ENCODE measurements at regions not wholly inside any gene's neighbourhood (a gene's known extent, or its start where the extent isn't known, plus 50 kb on each side); places are given as distances from the start of the nearest gene placed in this dataset.

DNA sequence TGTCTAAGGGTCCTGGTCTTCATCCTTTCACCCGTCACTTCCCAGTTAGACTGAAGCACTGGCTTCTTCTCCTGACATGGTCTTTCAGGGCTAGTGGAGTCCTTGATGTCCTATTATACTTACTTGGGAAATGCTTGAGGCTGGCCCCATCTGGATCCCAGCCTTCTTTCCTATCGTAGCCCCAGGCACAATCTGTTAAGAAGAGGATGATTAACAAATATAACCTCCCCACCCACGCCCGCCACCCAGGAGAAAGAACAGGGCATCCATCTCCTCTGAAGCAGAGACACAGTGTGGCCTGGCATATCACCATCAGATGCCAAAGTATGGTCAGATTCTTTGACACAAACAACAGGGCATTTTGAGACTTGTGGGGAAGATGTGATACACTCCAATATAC lies 530.1 kb downstream of the SOX11 start:
- Histone ChIP-seq H3K79me2 (ENCODE audit: control insufficient read depth in 1 of 2, insufficient read depth in 2 of 2, low read length in 2 of 2) (no peaks in the 10 kb centered on the region), H3K4me1 (replicated peaks in 1 of 4; ENCODE audit: control insufficient read depth in 3 of 4, insufficient read depth in 4 of 4, low read length in 3 of 4) (no peaks in the 10 kb centered on the region), H3K56ac (replicated peaks; ENCODE audit: insufficient read length, low read depth, low read length) (no peak overlapping the region), H3K23ac (ENCODE audit: insufficient read length) (no peak overlapping the region), H2BK15ac (ENCODE audit: low read length) (no peak overlapping the region), H2BK120ac (replicated peaks; ENCODE audit: low read depth, low read length) (no peak overlapping the region), H3K27ac (ENCODE audit: low read depth, low read length) (no peak overlapping the region), H2AK5ac (ENCODE audit: low read depth, low read length) (no peak overlapping the region), H3K36me3 (ENCODE audit: control insufficient read depth in 2 of 4, insufficient read depth in 4 of 4, low read length in 3 of 4) (no peaks in the 10 kb centered on the region), H3K79me1 (ENCODE audit: low read depth, low read length) (no peaks in the 10 kb centered on the region), H3K4ac (replicated peaks; ENCODE audit: insufficient read length, low read depth, low read length) (no peak overlapping the region), H4K91ac (replicated peaks; ENCODE audit: insufficient read length, low read length) (no peak overlapping the region), H2BK20ac (ENCODE audit: low read length) (no peak overlapping the region), H3K23me2 (ENCODE audit: low read depth, low read length) (no peaks in the 10 kb centered on the region), H3K9ac (replicated peaks in 1 of 4; ENCODE audit: extremely low read depth in 1 of 4, low read depth in 3 of 4, low read length in 3 of 4) (no peak overlapping the region), H2AFZ (ENCODE audit: low read length) (peak overlapping the region; percentile 76; the same call in 1 of the 2 replicates), H4K5ac (ENCODE audit: insufficient read length, low read depth, low read length) (no peak overlapping the region), H4K8ac (ENCODE audit: extremely low read depth, insufficient read depth, low read length) (no peak overlapping the region), H4K20me1 (replicated peaks in 1 of 2; ENCODE audit: control insufficient read depth in 1 of 2, insufficient read depth in 2 of 2, low read length in 2 of 2) (no peaks in the 10 kb centered on the region), H2BK12ac (ENCODE audit: low read depth, low read length) (no peak overlapping the region), H3K4me2 (ENCODE audit: insufficient read depth in 1 of 2, low read depth in 2 of 2, low read length in 2 of 2) (no peak overlapping the region), H3K14ac (ENCODE audit: insufficient read length) (no peak overlapping the region), H3K4me3 (ENCODE audit: extremely low read depth in 1 of 4, insufficient read depth in 2 of 4, low read depth in 3 of 4, low read length in 4 of 4) (no peak overlapping the region), H2BK5ac (ENCODE audit: low read depth, low read length) (no peak overlapping the region), H3K27me3 (replicated peaks in 1 of 4; ENCODE audit: control insufficient read depth in 3 of 4, extremely low read depth in 1 of 4, insufficient read depth in 3 of 4, low read length in 3 of 4) (no peaks in the 10 kb centered on the region), H3K18ac (ENCODE audit: extremely low read depth, low read length) (no peak overlapping the region), H3K9me3 (ENCODE audit: insufficient read depth in 2 of 2, low read depth in 1 of 2, low read length in 1 of 2) (no peaks in the 10 kb centered on the region)
- DNase-seq (ENCODE audit: low read depth in 1 of 2, low spot score in 2 of 2), result no peak
- no peak for FAIRE-seq
- 94% methylated on average over 4 of the region's 4 CpGs; no CpG with 5 or more reads in 1 of the 2 experiments for WGBS, 2 experiments (ENCODE audit: extremely low coverage in 1 of 2, insufficient coverage in 1 of 2, insufficient read length in 1 of 2, insufficient replicate concordance in 2 of 2, low coverage in 1 of 2, low lambda C conversion rate in 2 of 2, missing lambda C conversion rate in 1 of 2)
- POLR2A ChIA-PET (ENCODE audit: partially characterized antibody), result no interaction called here
- TF ChIP-seq RAD21 (IDR thresholded peaks at IDR 0.05 in 1 of 2, conservative IDR thresholded peaks at IDR 0.05 in 1 of 2; ENCODE audit: low read depth in 2 of 2, low read length in 2 of 2) (no peak), CREB1 (IDR thresholded peaks at IDR 0.05) (no peak), NRF1 (IDR thresholded peaks at IDR 0.05; ENCODE audit: low read depth, low read length) (no peak), BRCA1 (IDR thresholded peaks at IDR 0.05; ENCODE audit: low read depth, low read length) (no peak), TAF7 (optimal IDR thresholded peaks at IDR 0.05; ENCODE audit: borderline replicate concordance, low read depth, low read length) (no peak), SIX5 (IDR thresholded peaks at IDR 0.05; ENCODE audit: low read depth, low read length) (no peak), RBBP5 (IDR thresholded peaks at IDR 0.05; ENCODE audit: borderline replicate concordance, low read depth, low read length) (no peak), TCF12 (IDR thresholded peaks at IDR 0.05; ENCODE audit: low read depth, low read length) (no peak)
- CTCF ChIA-PET (ENCODE audit: partially characterized antibody), result no interaction called here

Measured in H1 (cell line).